ENCODE measurements at regions not wholly inside any gene's neighbourhood (a gene's known extent, or its start where the extent isn't known, plus 50 kb on each side); places are given as distances from the start of the nearest gene placed in this dataset.

- in situ Hi-C loops (cut with HindIII; ENCODE audit: low pct_ligation_motif_present, low sequenced_read_pairs), result no loop called here
- Histone ChIP-seq H3K27me3 (replicated peaks) (no peaks in the 10 kb centered on the region), H3K36me3 (replicated peaks) (no peaks in the 10 kb centered on the region), H3K27ac (no peak overlapping the region), H3K4me3 (ENCODE audit: low read depth, low read length) (no peak overlapping the region)
- TF ChIP-seq CTCF (IDR thresholded peaks at IDR 0.05; ENCODE audit: low read depth, low read length, missing control alignments), result no peak
- no peak for DNase-seq
Measured at GRCh38 chr17:27389542-27390140, 66.6 kb upstream of the KSR1 start.

GRCh38 chr17:27390540-27390939 lies 65.7 kb upstream of the KSR1 start:
- Histone ChIP-seq H3K4me3 (ENCODE audit: low read depth, low read length) (no peak overlapping the region), H3K36me3 (replicated peaks) (no peaks in the 10 kb centered on the region), H3K27me3 (replicated peaks) (no peaks in the 10 kb centered on the region), H3K27ac (no peak overlapping the region)
- no peak for DNase-seq
- TF ChIP-seq CTCF (IDR thresholded peaks at IDR 0.05; ENCODE audit: low read depth, low read length, missing control alignments), result no peak
- in situ Hi-C loops (cut with HindIII; ENCODE audit: low pct_ligation_motif_present, low sequenced_read_pairs), result no loop called here

GRCh38 chr17:27391427-27391826 lies 64.8 kb upstream of the KSR1 start:
- in situ Hi-C loops (cut with HindIII; ENCODE audit: low pct_ligation_motif_present, low sequenced_read_pairs), result no loop called here
- TF ChIP-seq CTCF (IDR thresholded peaks at IDR 0.05; ENCODE audit: low read depth, low read length, missing control alignments), result no peak

GRCh38 chr17:27396045-27396444 lies 60.2 kb upstream of the KSR1 start:
- DNase-seq, result no peak
- TF ChIP-seq CTCF (IDR thresholded peaks at IDR 0.05; ENCODE audit: low read depth, low read length, missing control alignments), result no peak
- Histone ChIP-seq H3K4me3 (ENCODE audit: low read depth, low read length) (no peak overlapping the region), H3K36me3 (replicated peaks) (no peaks in the 10 kb centered on the region), H3K27me3 (replicated peaks) (no peaks in the 10 kb centered on the region), H3K27ac (no peak overlapping the region)
- in situ Hi-C loops (cut with HindIII; ENCODE audit: low pct_ligation_motif_present, low sequenced_read_pairs), result no loop called here

More at GRCh38 chr17:27391427-27391826, 64.8 kb upstream of the KSR1 start:
- H3K36me3 ChIP-seq (replicated peaks), result no peaks in the 10 kb centered on the region
- no peaks in the 10 kb centered on the region for H3K27me3 ChIP-seq (replicated peaks)
- DNase-seq, result no peak
- H3K4me3 ChIP-seq (ENCODE audit: low read depth, low read length), result no peak overlapping the region
- no peak overlapping the region for H3K27ac ChIP-seq

- no peak overlapping the region for H3K27ac ChIP-seq
- H3K4me3 ChIP-seq (ENCODE audit: low read depth, low read length), result no peak overlapping the region
- H3K36me3 ChIP-seq (replicated peaks), result no peaks in the 10 kb centered on the region
- DNase-seq, result no peak
- no peaks in the 10 kb centered on the region for H3K27me3 ChIP-seq (replicated peaks)
- in situ Hi-C loops (cut with HindIII; ENCODE audit: low pct_ligation_motif_present, low sequenced_read_pairs), result no loop called here
- TF ChIP-seq CTCF (IDR thresholded peaks at IDR 0.05; ENCODE audit: low read depth, low read length, missing control alignments), result no peak
Measured at GRCh38 chr17:27396941-27397340, 59.3 kb upstream of the KSR1 start.

GRCh38 chr17:27398691-27399090 lies 57.6 kb upstream of the KSR1 start:
- TF ChIP-seq CTCF (IDR thresholded peaks at IDR 0.05; ENCODE audit: low read depth, low read length, missing control alignments), result no peak
- no peak for DNase-seq
- Histone ChIP-seq H3K27ac (no peak overlapping the region), H3K27me3 (replicated peaks) (no peaks in the 10 kb centered on the region), H3K36me3 (replicated peaks) (no peaks in the 10 kb centered on the region), H3K4me3 (ENCODE audit: low read depth, low read length) (no peak overlapping the region)
- in situ Hi-C loops (cut with HindIII; ENCODE audit: low pct_ligation_motif_present, low sequenced_read_pairs), result no loop called here

Data from brain microvascular endothelial cell (primary cell).